Adrenal gland (tissue), 5 donors: ENCODE measurements at regions not wholly inside any gene's neighbourhood (a gene's known extent, or its start where the extent isn't known, plus 50 kb on each side); places are given as distances from the start of the nearest gene placed in this dataset.

Experiments
- POLR2A ChIP-seq, 2 donors: fragments of 450-650 bp; IDR thresholded peaks; one replicate each; pipeline ENCODE4 v1.6.1; 2017; ENCODE audit warnings: antibody characterized with exemption in 2 of 2, mild to moderate bottlenecking in 2 of 2, moderate library complexity in 1 of 2
- TF ChIP-seq, protein P1 (sequence below), 6 experiments: fragments of 450-650 bp in 4 of 6; fragments of 200-600 bp in 2 of 6; sonication (generic) in 1 of 6; IDR thresholded peaks; 1 replicate in 5 of 6; 2 replicates in 1 of 6; pipeline versions ENCODE4 v1.5.1 to v1.8.0; 2016 to 2021; ENCODE audit warnings: antibody characterized with exemption in 6 of 6, mild to moderate bottlenecking in 2 of 6, moderate library complexity in 1 of 6
- donor health status: DM: no; HTN: no; CAD: no.

GRCh38 chr11:97143463-97143862 is 753.6 kb downstream of the JRKL start:
- no peak for TF ChIP-seq POLR2A (IDR thresholded peaks at IDR 0.05)
- TF ChIP-seq, protein P1, sequence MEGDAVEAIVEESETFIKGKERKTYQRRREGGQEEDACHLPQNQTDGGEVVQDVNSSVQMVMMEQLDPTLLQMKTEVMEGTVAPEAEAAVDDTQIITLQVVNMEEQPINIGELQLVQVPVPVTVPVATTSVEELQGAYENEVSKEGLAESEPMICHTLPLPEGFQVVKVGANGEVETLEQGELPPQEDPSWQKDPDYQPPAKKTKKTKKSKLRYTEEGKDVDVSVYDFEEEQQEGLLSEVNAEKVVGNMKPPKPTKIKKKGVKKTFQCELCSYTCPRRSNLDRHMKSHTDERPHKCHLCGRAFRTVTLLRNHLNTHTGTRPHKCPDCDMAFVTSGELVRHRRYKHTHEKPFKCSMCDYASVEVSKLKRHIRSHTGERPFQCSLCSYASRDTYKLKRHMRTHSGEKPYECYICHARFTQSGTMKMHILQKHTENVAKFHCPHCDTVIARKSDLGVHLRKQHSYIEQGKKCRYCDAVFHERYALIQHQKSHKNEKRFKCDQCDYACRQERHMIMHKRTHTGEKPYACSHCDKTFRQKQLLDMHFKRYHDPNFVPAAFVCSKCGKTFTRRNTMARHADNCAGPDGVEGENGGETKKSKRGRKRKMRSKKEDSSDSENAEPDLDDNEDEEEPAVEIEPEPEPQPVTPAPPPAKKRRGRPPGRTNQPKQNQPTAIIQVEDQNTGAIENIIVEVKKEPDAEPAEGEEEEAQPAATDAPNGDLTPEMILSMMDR (IDR thresholded peaks at IDR 0.05) = no peak
